B cell (primary cell): ENCODE measurements at regions not wholly inside any gene's neighbourhood (a gene's known extent, or its start where the extent isn't known, plus 50 kb on each side); places are given as distances from the start of the nearest gene placed in this dataset.

ENCODE experiments used
- ATAC-seq: fragments of 200-7000 bp; cut with Tn5 transposase; one replicate; pipeline ENCODE4 v1.10.0; 2021; ENCODE audit warnings: low read depth, mild to moderate bottlenecking, moderate number of reproducible peaks, moderate library complexity
- CTCF ChIA-PET: fragments of 350-600 bp; sonication (Branson Sonifier 250); formaldehyde crosslinking; loops from one replicate; lab custom pipeline; 2021; ENCODE audit warnings: antibody characterized with exemption, inconsistent platforms; lab: Charles Lee
- POLR2A ChIA-PET: fragments of 350-600 bp; sonication (Branson Sonifier 250); formaldehyde crosslinking; loops from one replicate; lab custom pipeline; 2021; ENCODE audit warnings: antibody characterized with exemption; lab: Charles Lee
- DNase-seq: peaks from one replicate; pipeline ENCODE4 v3.0.0; 2013
- H2AFZ ChIP-seq: 2 replicates; pipeline ENCODE4 v1.6.1; 2012; ENCODE audit warnings: mild to moderate bottlenecking, low read depth, low read length; ENCODE audit not compliant: insufficient read depth, poor library complexity, severe bottlenecking
- H3K27ac ChIP-seq, 2 donors: 1 replicate in 1 of 2; 2 replicates in 1 of 2; pipeline ENCODE4 v1.5.1; 2012 to 2013; ENCODE audit warnings: low read length in 2 of 2, mild to moderate bottlenecking in 2 of 2, moderate library complexity in 1 of 2
- H3K27me3 ChIP-seq, 4 experiments: fragments of 200-600 bp in 1 of 4; sonication (generic) in 1 of 4; replicated peaks in 1 of 4; 1 replicate in 2 of 4; 2 replicates in 2 of 4; pipeline versions ENCODE4 v1.6.1 to v1.7.0; 2013 to 2016; ENCODE audit warnings: low read length in 3 of 4, mild to moderate bottlenecking in 2 of 4, mixed read lengths in 1 of 4, moderate library complexity in 1 of 4; ENCODE audit not compliant: insufficient read depth in 4 of 4, control insufficient read depth in 3 of 4; ENCODE audit errors: control extremely low read depth in 1 of 4
- H3K36me3 ChIP-seq, 2 experiments: replicated peaks in 1 of 2; 1 replicate in 1 of 2; 2 replicates in 1 of 2; pipeline versions ENCODE4 v1.6.1 to v1.7.1; 2013; ENCODE audit warnings: low read length in 1 of 2; ENCODE audit not compliant: insufficient read depth in 2 of 2, control insufficient read depth in 1 of 2; ENCODE audit errors: control extremely low read depth in 1 of 2, extremely low read depth in 1 of 2
- H3K4me1 ChIP-seq, 2 donors: fragments of 200-600 bp in 1 of 2; sonication (generic) in 1 of 2; 1 replicate in 1 of 2; 2 replicates in 1 of 2; pipeline versions ENCODE4 v1.5.1 to v1.6.1; 2013 to 2017; ENCODE audit warnings: low read length in 2 of 2; ENCODE audit not compliant: control insufficient read depth in 2 of 2, insufficient read depth in 2 of 2
- H3K4me2 ChIP-seq: replicated peaks from 2 replicates; pipeline ENCODE3; 2012; ENCODE audit warnings: mild to moderate bottlenecking, low read depth, low read length; ENCODE audit not compliant: poor library complexity, severe bottlenecking
- H3K4me3 ChIP-seq, 5 experiments: fragments of 200-600 bp in 1 of 5; sonication (generic) in 1 of 5; 1 replicate in 3 of 5; 2 replicates in 2 of 5; pipeline versions ENCODE4 v1.5.1 to v1.7.0; 2011 to 2016; ENCODE audit warnings: low read length in 4 of 5, mild to moderate bottlenecking in 4 of 5, low read depth in 2 of 5, control low read depth in 1 of 5, moderate library complexity in 1 of 5; ENCODE audit not compliant: insufficient read depth in 1 of 5; ENCODE audit errors: control extremely low read depth in 1 of 5, extremely low read depth in 1 of 5
- H3K79me2 ChIP-seq: fragments of 200-600 bp; sonication (generic); one replicate; pipeline ENCODE4 v1.6.0; 2016; ENCODE audit warnings: low read length; ENCODE audit not compliant: control insufficient read depth, insufficient read depth
- H3K9ac ChIP-seq: fragments of 200-600 bp; sonication (generic); 2 replicates; pipeline ENCODE4 v1.6.1; 2017; ENCODE audit warnings: mild to moderate bottlenecking, low read length, moderate library complexity
- H3K9me3 ChIP-seq, 3 donors: one replicate each; pipeline versions ENCODE4 v1.6.1 to v1.7.1; 2013; ENCODE audit warnings: low read length in 2 of 3; ENCODE audit not compliant: control insufficient read depth in 2 of 3, insufficient read depth in 1 of 3; ENCODE audit errors: control extremely low read depth in 1 of 3
- H4K20me1 ChIP-seq: 2 replicates; pipeline ENCODE4 v1.6.0; 2012; ENCODE audit warnings: mild to moderate bottlenecking, low read length; ENCODE audit not compliant: insufficient read depth, control insufficient read depth, poor library complexity, severe bottlenecking
- H3K27ac Mint-ChIP-seq: one replicate; pipeline ENCODE4 v1.8.0; 2021; ENCODE audit warnings: mixed read lengths
- H3K27me3 Mint-ChIP-seq: one replicate; pipeline ENCODE4 v1.8.0; 2021; ENCODE audit warnings: mixed read lengths
- H3K4me1 Mint-ChIP-seq: one replicate; pipeline ENCODE4 v1.8.0; 2021; ENCODE audit warnings: mixed read lengths
- H3K4me3 Mint-ChIP-seq: one replicate; pipeline ENCODE4 v1.8.0; 2021; ENCODE audit warnings: mixed read lengths
- H3K9me3 Mint-ChIP-seq: one replicate; pipeline ENCODE4 v1.8.0; 2022; ENCODE audit warnings: mixed read lengths; ENCODE audit not compliant: insufficient read depth
- EZH2 ChIP-seq: IDR thresholded peaks from 2 replicates; pipeline ENCODE4 v1.6.1; 2012; ENCODE audit warnings: borderline replicate concordance, low read depth, mild to moderate bottlenecking, moderate library complexity, low read length; ENCODE audit not compliant: insufficient read depth, poor library complexity, severe bottlenecking
- WGBS: methylation state at CpG from one replicate; pipeline ENCODE4 v1.1.5; 2013; ENCODE audit warnings: missing lambda C conversion rate; ENCODE audit not compliant: insufficient coverage; 5-methylcytosine and 5-hydroxymethylcytosine counted together
- intact Hi-C: fragments of 100-400 bp; cut with micrococcal nuclease; formaldehyde crosslinking; loops from one replicate; pipeline ENCODE4 v1.10.0; 2022
- TF ChIP-seq, protein P1 (sequence below): fragments of 200-600 bp; IDR thresholded peaks from one replicate; pipeline ENCODE4 v1.8.0; 2022; ENCODE audit warnings: antibody characterized with exemption, mild to moderate bottlenecking

DNA sequence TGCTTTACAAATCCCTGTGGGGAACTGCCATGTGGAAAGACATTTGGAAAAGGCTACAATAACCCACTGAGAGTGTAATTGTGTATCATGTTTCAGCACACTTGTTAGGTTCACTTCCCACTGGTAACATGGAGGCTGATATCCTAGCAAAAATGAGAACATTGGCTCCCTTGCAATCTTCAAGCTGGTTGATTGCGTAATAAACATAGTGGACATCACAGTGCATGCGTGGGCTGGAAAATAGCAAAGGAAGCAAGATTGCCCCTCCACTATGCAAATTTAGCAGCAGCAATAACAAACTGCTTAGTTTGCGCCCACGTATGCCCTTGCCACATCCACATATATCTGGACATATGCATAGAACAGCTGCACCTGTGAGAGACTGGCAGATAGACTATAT, 410.2 kb downstream of the MEI4 start:
- ATAC-seq (no peak), DNase-seq (no peak)
- H3K9me3 Mint-ChIP-seq = peaks cover 3% of the 10 kb centered on the region
- no peaks in the 10 kb centered on the region for H3K4me1 Mint-ChIP-seq
- intact Hi-C loops = no loop called here
- no peak overlapping the region for H3K4me3 ChIP-seq
- H3K4me2 ChIP-seq = no peak overlapping the region
- H3K79me2 ChIP-seq = no peaks in the 10 kb centered on the region
- H3K27ac ChIP-seq = no peak overlapping the region
- H3K4me3 Mint-ChIP-seq = no peak overlapping the region
- H3K27me3 Mint-ChIP-seq = no peaks in the 10 kb centered on the region
- ChIA-PET POLR2A (no interaction called here), CTCF (no interaction called here)
- no peaks in the 10 kb centered on the region for H4K20me1 ChIP-seq
- H3K4me1 ChIP-seq = no peaks in the 10 kb centered on the region
- no peaks in the 10 kb centered on the region for H3K27me3 ChIP-seq
- 95% methylated on average over 2 of the region's 4 CpGs for WGBS
- no peak overlapping the region for H2AFZ ChIP-seq
- no peaks in the 10 kb centered on the region for H3K36me3 ChIP-seq
- H3K27ac Mint-ChIP-seq = no peak overlapping the region
- TF ChIP-seq EZH2 = no peak
- TF ChIP-seq, protein P1, sequence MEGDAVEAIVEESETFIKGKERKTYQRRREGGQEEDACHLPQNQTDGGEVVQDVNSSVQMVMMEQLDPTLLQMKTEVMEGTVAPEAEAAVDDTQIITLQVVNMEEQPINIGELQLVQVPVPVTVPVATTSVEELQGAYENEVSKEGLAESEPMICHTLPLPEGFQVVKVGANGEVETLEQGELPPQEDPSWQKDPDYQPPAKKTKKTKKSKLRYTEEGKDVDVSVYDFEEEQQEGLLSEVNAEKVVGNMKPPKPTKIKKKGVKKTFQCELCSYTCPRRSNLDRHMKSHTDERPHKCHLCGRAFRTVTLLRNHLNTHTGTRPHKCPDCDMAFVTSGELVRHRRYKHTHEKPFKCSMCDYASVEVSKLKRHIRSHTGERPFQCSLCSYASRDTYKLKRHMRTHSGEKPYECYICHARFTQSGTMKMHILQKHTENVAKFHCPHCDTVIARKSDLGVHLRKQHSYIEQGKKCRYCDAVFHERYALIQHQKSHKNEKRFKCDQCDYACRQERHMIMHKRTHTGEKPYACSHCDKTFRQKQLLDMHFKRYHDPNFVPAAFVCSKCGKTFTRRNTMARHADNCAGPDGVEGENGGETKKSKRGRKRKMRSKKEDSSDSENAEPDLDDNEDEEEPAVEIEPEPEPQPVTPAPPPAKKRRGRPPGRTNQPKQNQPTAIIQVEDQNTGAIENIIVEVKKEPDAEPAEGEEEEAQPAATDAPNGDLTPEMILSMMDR = no peak
- no peaks in the 10 kb centered on the region for H3K9me3 ChIP-seq
- no peak overlapping the region for H3K9ac ChIP-seq

DNA sequence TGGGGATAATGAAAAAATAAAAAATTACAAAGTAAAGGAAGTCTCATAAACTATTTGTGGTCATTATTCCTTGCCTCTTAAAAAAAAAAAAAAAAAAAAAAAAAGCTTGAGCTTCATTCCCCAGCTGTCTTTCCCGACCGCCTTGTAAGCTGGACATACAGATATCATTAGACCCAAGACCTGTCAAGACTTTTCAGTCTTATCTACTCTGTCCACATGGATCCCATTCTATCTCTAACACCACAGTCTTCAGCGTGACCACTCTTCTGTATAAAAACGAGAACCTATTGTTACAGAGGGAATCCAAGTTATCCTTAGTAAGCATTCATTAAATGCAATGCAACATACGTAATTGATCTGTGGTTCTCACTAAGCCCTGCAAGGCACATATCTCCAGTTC, 423.5 kb downstream of the MEI4 start:
- Histone ChIP-seq H3K27me3 (no peaks in the 10 kb centered on the region), H3K4me2 (no peak overlapping the region), H3K27ac (no peak overlapping the region), H3K4me1 (no peaks in the 10 kb centered on the region), H3K9ac (no peak overlapping the region), H4K20me1 (no peaks in the 10 kb centered on the region), H3K79me2 (no peaks in the 10 kb centered on the region), H2AFZ (no peak overlapping the region), H3K4me3 (no peak overlapping the region), H3K9me3 (no peaks in the 10 kb centered on the region), H3K36me3 (no peaks in the 10 kb centered on the region)
- TF ChIP-seq EZH2 = no peak
- TF ChIP-seq, protein P1 = no peak
- H3K27me3 Mint-ChIP-seq = no peaks in the 10 kb centered on the region
- no peak overlapping the region for H3K4me3 Mint-ChIP-seq
- WGBS = 92% methylated on average over 5 of the region's 5 CpGs
- no peak for ATAC-seq
- H3K9me3 Mint-ChIP-seq = peaks cover 2% of the 10 kb centered on the region
- CTCF ChIA-PET = no interaction called here
- DNase-seq = no peak
- H3K27ac Mint-ChIP-seq = no peak overlapping the region
- intact Hi-C loops = no loop called here
- H3K4me1 Mint-ChIP-seq = no peaks in the 10 kb centered on the region
- POLR2A ChIA-PET = no interaction called here
